Gastroesophageal sphincter (tissue), 3 donors: ENCODE measurements at regions not wholly inside any gene's neighbourhood (a gene's known extent, or its start where the extent isn't known, plus 50 kb on each side); places are given as distances from the start of the nearest gene placed in this dataset.

ENCODE experiments used
- POLR2A ChIP-seq, 2 donors: fragments of 450-650 bp; IDR thresholded peaks; one replicate each; pipeline ENCODE4 v1.6.1; 2017; ENCODE audit warnings: antibody characterized with exemption in 2 of 2, mild to moderate bottlenecking in 2 of 2, moderate library complexity in 1 of 2
- TF ChIP-seq, protein P1 (sequence below), 4 experiments: fragments of 200-600 bp in 2 of 4; fragments of 450-650 bp in 2 of 4; sonication (generic) in 1 of 4; IDR thresholded peaks; one replicate each; pipeline ENCODE4 v1.5.1; 2017 to 2019; ENCODE audit warnings: antibody characterized with exemption in 4 of 4, mild to moderate bottlenecking in 2 of 4, moderate library complexity in 2 of 4

- no peak for TF ChIP-seq POLR2A (IDR thresholded peaks at IDR 0.05)
- TF ChIP-seq, protein P1, sequence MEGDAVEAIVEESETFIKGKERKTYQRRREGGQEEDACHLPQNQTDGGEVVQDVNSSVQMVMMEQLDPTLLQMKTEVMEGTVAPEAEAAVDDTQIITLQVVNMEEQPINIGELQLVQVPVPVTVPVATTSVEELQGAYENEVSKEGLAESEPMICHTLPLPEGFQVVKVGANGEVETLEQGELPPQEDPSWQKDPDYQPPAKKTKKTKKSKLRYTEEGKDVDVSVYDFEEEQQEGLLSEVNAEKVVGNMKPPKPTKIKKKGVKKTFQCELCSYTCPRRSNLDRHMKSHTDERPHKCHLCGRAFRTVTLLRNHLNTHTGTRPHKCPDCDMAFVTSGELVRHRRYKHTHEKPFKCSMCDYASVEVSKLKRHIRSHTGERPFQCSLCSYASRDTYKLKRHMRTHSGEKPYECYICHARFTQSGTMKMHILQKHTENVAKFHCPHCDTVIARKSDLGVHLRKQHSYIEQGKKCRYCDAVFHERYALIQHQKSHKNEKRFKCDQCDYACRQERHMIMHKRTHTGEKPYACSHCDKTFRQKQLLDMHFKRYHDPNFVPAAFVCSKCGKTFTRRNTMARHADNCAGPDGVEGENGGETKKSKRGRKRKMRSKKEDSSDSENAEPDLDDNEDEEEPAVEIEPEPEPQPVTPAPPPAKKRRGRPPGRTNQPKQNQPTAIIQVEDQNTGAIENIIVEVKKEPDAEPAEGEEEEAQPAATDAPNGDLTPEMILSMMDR (IDR thresholded peaks at IDR 0.05): no peak
Measured at GRCh38 chr3:180097626-180098025, 60.9 kb upstream of the PEX5L start.
